ENCODE measurements at regions not wholly inside any gene's neighbourhood (a gene's known extent, or its start where the extent isn't known, plus 50 kb on each side); places are given as distances from the start of the nearest gene placed in this dataset.
"Not testable (repeated sequence)": the region's sequence is repeated elsewhere in the genome, so short reads cannot be mapped to it uniquely, and the experiment has no call there.

DNA sequence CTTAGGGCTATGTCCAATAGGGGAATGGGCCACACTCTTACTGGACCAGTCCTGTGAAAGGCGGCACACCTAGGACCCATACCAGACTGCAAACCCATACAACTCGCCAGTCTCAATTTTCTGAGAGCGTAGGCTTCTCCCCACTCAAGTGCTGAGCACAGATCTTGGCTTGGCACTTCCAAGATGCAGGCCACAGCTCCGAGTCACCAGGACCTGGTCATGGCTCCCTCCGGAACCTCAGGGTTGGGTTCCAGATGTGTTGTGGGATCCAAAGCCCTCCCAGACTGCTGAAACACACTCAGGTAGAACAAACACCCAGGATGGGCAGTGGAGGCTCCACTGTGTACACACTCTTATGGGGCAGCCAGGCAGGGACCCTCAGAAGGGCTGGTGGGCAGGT lies 103.3 kb downstream of the TMEM144 start:
- DNase-seq, result no peak

DNA sequence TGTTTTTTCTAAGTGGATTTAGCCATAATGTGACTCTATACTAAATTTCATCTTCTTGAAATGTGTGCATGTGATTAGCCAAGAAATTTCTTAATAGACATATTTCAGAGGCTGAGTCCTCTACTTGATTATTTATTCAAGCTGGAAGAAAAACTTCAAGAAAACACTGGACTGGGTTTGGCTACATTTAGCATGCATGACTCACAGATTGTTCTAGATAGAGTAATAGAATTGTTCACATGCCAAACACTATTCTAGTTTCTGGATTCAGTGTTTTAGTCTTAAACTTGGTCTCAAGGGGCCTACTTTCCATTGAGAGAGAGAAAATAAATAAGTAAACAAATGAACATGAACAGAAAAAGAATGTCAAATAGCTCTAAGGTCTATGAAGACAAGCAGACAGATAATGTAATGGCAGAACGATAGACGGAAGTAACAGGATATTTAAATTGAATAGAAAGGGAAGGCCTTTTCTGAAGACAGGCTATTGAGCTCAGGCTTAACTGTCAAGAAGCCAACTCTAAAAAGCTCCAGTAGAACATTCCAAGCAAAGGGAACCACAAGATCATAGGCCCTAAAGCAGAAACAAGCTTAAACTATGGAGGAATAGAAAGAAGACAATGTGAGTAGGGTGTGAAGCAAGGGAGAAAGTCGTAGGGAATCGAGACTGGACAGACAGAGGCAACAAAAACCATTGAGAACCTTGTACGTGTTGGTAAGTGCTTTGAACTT lies 104.6 kb downstream of the TMEM144 start:
- no peak for DNase-seq

DNA sequence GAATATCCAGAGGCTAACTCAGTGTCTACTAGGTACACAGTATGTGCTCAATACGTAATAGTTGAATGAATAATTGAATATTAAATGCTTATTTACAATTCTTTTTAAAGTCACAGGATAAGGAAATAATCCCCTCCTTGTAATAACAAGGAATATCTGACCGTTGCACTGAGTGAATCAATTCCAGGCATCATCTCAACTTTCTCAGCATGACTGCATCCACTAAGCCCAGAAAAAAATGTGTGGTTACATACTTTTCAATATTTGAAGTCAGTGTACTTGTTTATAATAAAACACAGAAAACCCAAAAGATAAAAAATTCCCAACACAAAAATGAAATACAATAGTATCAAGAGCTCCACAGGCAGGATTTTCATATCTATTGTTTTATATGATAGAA lies 105.4 kb downstream of the TMEM144 start:
- no peak for DNase-seq

DNA sequence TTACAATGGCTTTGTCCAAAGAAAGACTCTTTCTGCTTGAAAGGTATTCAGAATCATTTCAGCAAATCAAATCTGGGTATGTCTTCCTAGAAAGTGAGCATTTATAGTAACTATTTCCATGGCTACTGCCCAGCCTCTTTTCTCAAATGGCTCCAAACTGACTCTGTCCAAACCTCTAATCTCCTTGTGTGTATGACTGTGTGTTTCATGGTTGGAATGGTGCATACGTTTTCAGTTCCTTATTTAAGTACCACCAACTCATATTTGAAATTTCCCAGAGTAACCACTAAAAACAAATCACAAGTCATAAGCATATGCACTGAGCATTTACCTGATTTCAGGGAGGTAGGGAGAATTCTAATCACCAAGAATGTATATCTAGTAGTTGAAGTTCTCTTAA lies 106.0 kb downstream of the TMEM144 start:
- DNase-seq, result peak; percentile 76

DNA sequence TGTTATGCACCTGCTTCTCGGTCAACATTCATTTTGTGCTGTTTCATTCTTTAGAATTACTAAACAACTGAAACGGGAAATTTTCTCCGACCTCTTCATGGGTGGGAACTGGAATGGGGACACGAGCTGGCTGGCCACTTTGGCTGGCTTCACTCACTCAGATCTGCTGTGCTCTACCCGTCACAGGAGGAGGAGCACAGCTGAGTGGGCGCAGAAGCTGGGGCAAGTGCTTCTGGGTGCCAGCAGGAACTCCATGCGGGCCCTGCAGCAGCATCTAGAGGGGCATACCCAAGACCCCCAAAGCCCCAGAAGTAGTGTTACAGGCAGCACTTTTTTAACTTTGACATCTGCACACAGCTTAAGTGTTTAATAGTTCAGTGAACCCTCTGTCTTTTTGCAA lies 109.6 kb downstream of the TMEM144 start:
- DNase-seq, result no peak

DNA sequence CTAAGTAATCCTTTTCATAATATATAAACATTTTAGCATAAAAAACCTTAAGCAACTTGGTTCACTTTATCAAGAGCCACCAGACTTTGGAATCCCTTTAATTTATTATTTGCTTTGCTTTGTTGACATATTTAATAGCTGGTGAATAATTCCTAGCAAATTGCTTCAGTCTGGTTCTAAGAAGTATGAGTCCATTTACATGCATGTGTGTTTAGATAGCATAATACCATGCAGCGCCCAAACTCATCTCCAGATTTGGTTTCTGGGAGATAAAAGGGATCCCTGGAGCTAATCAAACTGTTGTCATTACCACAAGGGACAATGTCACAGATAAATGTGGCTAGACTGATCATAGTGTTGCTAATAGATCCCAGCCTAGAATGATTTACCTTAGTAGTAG lies 111.8 kb downstream of the TMEM144 start:
- no peak for DNase-seq

DNA sequence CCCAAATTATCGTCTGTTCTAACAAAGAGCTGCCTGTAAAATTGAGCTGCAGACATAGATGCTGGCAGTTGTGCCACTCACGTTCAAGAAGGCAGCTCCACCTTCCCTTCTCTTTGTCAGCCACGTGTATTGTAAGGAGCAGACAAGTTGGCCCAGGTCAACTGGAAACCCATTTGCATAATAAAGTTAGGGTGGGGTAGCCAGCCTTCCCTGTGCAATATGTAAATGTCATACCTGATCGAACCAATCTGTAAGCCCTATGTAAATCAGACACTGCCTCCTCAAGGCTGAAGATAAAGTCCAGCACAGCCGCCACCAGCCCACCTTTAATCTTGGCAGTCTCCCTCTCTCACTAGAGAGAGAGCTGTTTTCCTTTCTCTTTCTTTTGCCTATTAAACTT lies 117.2 kb downstream of the TMEM144 start:
- no peak for DNase-seq

DNA sequence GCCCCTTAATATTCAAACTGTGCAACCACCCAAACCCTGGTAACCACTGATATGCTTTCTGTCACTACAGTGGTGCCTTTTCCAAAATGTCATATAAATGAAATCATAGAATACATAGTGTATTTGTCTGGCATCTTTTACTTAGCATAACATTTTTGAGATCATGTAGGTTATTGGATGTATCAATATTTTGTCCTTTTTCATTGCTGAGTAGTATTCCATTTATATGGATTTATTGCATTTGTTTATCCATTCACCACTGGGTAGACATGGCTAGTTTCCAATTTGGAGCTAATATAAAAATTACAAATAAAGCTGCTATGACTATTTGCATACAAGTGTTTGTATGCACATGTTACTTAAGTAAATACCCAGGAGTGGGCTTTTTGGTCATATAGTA lies 121.6 kb downstream of the TMEM144 start:
- DNase-seq, result no peak

DNA sequence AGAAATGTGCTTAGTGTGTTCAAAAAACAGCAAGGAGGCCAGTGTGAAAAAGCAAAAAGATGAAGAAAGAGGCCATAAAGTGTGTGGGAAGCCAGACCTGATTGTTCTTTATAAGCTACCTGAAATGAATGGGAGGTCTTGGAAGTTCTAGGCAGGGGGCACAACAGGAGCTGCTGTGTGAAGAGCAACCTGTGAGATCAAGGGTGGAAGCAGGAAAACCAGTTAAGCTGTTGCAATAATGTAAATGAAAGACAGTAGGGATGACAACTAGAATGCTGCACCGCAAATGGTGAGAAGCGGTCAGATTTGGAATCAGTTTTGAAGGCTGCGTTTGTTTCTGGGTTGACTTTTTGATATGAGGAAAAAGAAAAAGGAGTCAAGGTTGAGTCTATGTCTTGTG lies 123.5 kb downstream of the TMEM144 start:
- no peak for DNase-seq

DNA sequence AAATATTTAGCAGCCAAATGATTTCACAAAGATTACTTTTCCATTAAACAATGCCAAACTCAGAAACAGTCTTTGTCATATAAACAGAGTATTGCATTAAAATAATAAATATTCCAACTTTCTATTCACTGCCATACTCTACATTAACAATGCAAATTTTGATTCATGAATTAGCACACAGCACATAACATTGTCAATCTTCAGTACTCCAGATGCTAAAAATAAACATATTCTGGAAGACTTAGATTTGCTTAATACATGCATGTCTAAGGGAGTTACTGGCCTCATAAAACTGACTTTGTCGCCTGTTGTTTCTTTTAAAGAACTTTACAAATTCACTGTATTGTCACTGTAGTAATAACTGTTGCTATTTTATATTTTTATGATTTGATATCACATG lies 131.6 kb downstream of the TMEM144 start:
- DNase-seq, result no peak

DNA sequence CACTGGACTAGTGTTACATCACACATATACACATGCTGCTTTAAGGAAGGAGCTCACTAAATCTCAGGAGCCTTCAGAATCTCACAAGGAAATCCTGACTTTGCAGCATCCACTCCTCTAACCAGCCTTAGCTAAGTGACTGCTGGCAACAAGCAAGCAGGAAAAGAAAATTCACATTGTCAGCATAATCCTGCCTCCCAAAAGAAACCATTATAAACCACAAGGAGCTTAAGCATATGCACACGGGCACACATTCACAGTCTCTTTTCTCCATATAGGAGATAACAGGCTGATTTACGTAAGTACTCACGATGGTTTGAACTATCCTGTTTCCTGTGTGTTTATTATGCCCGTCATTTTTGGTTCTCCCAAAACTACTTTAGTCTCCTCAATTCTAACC lies 136.3 kb downstream of the TMEM144 start:
- DNase-seq, result no peak

DNA sequence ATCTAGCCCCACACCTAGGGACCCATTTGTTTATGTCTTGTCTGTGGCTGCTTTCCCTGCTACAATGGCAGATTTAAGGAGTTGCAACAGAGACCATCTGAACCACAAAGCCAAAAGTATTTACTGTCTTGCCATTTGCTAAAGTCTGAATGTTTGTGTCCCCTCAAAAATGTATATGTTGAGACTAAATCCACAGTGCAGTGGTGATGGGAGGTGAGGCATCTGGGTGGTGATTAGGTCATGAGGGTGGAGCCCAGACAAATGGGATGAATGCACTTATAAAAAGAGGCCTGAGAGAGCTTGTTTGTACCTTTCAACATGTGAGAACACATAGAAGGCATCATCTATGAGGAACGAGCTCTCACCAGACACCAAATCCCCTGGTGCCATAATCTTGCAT lies 137.3 kb downstream of the TMEM144 start:
- no peak for DNase-seq

DNA sequence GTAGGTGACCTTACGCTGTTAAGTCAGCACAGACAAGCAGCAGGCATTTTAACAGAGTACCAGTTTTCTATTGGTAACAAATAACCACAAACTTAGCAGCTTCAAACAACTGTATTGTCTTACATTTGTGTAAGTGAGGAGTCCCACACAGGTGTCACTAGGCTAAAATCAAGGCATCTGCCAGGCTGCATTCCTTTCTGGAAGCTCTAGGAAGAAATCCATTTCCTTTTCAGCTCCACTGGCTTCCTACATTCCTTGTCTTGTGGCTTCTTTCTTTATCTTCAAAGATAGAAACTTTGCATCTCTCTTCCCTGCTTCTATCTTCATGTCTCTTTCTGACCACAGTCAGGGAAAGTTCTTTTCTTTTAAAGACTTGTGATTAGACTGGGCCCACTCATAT lies 139.9 kb downstream of the TMEM144 start:
- no peak for DNase-seq

DNA sequence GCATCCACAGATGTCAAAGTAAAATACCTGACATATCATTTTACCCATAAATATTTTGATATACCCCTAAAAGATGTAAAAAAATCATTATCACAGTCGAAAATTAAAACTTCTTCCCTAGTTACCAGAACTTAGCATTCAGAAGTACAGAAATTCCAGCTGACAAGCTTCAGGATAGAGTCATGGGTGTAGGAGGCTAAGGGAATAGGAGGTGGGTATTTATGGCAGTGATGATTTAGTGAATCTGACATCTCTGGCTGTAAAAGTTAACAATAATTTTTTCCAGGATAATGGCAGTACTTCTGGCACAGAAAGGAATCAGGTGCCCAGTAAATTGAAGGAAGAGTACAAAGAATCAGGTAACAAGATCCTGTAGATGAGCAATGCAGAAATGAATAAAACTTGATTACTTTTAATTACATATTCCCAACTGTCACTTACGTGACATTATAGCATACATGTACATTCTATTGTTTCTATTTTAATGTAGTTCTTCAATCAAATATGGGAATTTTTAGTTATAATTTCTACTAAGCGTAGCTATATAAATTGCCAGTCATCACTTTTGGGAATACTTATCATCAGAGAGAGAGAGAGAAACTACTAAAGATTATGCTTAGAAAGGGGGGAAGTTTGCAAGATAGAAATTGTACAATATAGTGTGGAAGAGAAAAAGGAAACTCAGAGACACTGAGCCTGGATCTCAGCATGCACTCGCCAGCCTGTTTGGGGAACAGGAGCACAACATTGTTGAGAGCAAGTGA lies 143.4 kb downstream of the TMEM144 start:
- no peak for DNase-seq

DNA sequence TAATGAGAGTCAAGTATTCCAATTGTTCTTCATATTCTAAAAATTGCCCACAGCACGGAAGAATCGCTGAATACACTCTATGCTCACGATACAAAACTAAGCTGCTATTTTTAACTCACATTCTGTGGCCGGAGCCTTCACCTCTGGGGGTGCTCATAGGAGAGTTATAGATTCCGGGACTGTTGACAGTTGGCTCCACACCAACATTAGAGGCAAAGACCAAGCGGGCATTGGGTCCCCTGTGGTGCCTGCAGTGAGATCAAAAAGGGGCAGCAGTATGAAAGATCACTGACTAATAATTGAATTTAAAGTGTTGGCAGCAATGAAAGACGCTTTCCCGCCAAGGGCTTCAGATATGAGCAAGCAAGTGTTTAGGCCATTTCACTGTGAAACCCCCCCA lies 146.0 kb downstream of the TMEM144 start:
- DNase-seq, result no peak

DNA sequence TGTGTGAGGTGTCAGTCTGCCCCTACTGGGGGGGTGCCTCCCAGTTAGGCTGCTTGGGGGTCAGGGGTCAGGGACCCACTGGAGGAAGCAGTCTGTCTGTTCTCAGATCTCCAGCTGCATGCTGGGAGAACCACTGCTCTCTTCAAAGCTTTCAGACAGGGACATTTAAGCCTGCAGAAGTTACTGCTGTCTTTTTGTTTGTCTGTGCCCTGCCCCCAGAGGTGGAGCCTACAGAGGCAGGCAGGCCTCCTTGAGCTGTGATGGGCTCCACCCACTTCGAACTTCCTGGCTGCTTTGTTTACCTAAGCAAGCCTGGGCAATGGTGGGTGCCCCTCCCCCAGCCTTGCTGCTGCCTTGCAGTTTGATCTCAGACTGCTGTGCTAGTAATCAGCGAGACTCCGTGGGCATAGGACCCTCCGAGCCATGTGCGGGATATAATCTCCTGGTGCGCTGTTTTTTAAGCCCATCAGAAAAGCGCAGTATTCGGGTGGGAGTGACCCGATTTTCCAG lies 153.7 kb upstream of the RXFP1 start:
- not testable (repeated sequence) for DNase-seq

DNA sequence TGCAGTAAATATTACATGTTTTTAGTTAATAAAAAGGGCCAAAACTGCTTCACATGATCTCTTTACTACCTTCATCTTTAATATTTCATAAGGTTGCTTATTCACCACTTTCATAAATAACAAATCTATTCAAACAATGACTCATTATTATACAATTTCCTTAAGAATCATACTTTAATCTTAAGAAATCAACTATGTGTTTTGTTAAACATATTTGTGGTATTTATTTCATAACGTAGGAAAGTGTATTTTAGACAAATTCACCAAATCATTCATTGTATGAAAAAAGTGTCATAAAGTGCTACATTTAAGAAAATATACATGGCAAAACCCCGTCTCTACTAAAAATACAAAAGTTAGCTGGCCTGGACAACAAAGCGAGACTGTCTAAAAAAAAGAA lies 150.5 kb upstream of the RXFP1 start:
- no peak for DNase-seq

DNA sequence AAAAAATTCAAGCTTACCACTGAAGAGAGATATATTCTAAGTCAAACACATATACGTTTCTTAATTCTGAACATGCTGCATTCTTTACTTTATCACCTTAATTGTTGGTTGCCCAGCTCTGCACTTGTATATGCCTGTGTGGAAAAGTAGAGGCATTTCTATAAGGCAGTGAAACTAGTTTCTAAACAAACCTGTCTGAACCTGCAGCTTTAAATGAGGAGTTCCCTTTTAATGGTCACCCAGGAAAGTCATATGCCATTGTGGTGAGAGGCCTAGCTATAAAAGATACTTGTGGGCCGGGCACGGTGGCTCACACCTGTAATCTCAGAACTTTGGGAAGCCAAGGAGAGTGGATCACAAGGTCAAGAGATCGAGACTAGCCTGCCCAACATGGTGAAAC lies 147.4 kb upstream of the RXFP1 start:
- no peak for DNase-seq

DNA sequence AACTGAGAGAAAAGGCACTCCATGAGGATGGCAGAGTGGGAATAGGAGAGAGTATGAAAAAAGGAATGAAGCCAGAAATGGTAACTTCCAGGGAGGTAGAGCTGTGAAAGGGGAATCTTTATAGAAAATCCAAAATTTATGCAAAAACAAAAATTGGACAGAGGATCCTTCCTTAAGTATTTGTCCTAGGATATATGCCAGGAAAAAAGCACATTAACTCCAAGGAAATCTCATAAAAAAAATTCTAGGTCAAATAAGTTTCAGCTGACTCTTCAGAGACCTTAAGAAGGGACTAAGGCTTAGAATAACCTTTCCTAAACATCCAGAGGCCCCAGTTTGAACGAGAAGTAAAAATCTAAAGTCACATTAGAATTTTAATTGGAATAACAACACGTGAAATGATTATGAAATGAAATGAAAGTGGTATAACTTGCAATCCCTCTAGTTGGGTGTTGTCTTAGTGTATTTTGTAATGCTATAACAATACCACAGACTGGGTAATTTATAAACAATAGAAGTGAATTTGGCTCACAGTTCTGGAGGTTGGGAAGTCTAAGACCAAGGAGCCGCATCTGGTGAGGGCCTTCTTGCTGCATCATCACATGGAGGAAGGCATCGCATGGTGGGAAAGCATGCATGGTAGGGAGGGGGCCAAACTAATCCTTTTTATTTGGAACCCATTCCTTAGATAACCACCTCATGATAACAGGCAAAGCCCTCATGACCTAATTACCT lies 145.4 kb upstream of the RXFP1 start:
- DNase-seq, result no peak

DNA sequence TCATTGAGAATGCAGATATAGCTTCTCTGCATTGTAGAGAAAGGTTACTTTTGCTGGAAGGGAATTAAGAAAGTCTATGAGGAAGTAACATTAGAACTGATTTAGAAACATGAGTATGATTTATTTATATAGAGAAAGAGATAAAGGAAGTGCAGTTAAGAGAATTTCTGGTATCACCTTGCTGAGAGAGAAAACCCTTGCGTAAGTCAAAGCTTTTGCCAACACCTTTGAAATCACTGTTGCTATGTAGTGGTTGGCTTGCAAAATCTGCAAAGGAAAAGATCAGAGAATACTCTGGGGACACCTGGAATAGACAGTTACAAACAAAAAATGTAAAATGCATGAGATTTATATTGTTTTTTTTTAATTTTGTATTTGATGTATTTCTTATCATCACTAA lies 137.3 kb upstream of the RXFP1 start:
- peak; percentile 3 for DNase-seq

DNA sequence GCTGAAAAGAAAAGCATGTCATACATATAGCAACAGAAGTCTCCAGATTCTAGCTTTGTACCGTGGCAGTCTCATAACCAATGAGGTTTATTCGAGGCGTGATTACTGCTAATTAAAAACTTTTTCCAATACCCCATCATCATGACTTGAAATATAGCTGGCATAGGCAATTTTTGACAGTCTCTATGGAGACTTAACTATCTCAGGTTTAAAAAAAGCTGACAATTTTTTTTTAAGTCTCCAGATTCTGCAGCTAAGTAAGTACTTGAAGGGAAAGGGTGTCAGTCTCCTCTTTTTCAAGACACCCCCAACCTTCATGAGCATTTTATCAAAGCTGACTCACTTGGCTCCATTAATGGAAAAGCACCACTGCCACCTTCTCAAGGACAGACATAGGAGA lies 126.3 kb upstream of the RXFP1 start:
- no peak for DNase-seq

DNA sequence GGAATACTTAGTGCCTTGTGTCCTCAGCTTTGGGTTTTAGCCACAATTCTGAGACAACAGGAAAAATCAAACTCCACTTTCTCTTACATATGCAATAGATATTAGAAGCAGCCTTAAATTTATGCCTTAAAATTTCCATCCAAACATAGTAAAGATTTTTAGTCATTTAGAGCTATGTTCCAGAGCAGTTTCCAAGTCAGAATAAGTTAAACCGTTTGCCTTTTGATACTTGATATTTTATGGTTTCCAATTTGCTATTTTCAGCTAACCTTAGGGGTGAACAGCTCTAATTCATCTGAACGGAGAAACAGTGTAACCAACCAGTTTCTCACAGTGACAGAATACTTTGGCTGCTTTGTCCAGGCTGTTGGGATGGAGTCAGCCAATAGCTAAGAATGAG lies 125.8 kb upstream of the RXFP1 start:
- DNase-seq, result no peak

DNA sequence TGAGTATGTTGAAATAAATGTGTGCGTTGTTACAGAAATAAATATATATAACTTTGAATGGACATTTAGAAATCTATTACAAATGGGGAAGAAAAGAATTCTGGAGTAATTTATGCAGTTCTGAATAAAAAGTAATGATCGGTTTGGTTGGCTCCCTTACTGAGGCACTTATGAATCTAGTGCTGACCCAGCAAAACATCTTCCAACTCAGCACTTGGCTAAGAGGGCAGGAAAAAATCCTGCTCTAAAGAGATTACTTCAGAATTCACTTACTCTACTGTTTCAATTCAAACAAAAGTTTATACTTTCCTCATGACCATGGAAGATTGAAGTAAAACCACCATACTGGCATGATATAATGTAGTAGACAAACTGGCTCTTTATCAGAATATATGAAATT lies 123.9 kb upstream of the RXFP1 start:
- DNase-seq, result no peak

DNA sequence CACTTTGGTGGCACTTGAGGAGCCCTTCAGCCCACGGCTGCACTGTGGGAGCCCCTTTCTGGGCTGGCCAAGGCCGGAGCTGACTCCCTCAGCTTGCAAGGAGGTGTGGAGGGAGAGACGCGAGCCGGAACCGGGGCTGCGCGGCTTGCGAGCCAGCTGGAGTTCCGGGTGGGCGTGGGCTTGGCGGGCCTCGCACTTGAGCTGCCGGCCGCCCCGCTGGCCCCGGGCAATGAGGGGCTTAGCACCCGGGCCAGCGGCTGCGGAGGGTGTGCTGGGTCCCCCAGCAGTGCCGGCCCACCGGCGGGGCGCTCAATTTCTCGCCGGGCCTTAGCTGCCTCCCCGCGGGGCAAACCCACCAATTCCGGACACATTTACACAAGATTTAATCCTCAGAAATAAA lies 113.7 kb upstream of the RXFP1 start:
- DNase-seq, result not testable (repeated sequence)

Measured in MV-4-11 (cell line).